HL-60 (cell line): ENCODE measurements at regions not wholly inside any gene's neighbourhood (a gene's known extent, or its start where the extent isn't known, plus 50 kb on each side); places are given as distances from the start of the nearest gene placed in this dataset.

Experiments used
- CTCF ChIP-seq: IDR thresholded peaks from one replicate; pipeline ENCODE4 v1.5.1; 2011; ENCODE audit warnings: low read length, control low read depth, inconsistent platforms; ENCODE audit not compliant: insufficient read depth
- POLR2AphosphoS5 ChIP-seq: IDR thresholded peaks from 2 replicates; pipeline ENCODE4 v1.6.1; 2012; ENCODE audit warnings: low read depth
- REST ChIP-seq: IDR thresholded peaks from 2 replicates; pipeline ENCODE4 v1.6.1; 2012; ENCODE audit warnings: low read depth; ENCODE audit not compliant: insufficient replicate concordance
- SPI1 ChIP-seq: IDR thresholded peaks from 2 replicates; pipeline ENCODE4 v1.6.1; 2012; ENCODE audit warnings: low read depth, mild to moderate bottlenecking, borderline replicate concordance

GRCh38 chr12:46506198-46506597 lies 133.6 kb upstream of the SLC38A2 start:
- TF ChIP-seq CTCF (no peak), REST (no peak), POLR2AphosphoS5 (no peak), SPI1 (no peak)
